ENCODE measurements at regions not wholly inside any gene's neighbourhood (a gene's known extent, or its start where the extent isn't known, plus 50 kb on each side); places are given as distances from the start of the nearest gene placed in this dataset.

- Mint-ChIP-seq H3K9me3 (ENCODE audit: unreplicated experiment) (no peaks in the 10 kb centered on the region), H3K27ac (ENCODE audit: unreplicated experiment) (no peak overlapping the region), H3K27me3 (ENCODE audit: unreplicated experiment) (no peaks in the 10 kb centered on the region), H3K36me3 (ENCODE audit: low read depth, unreplicated experiment) (no peaks in the 10 kb centered on the region), H3K4me1 (ENCODE audit: unreplicated experiment) (no peaks in the 10 kb centered on the region), H3K4me3 (ENCODE audit: unreplicated experiment) (no peak overlapping the region)
- TF ChIP-seq CTCF (IDR thresholded peaks at IDR 0.05; ENCODE audit: unreplicated experiment), result no peak
- no peak for DNase-seq (ENCODE audit: low spot score)
Observed at GRCh38 chr9:135377431-135377830, 102.2 kb upstream of the PPP1R26 start.

GRCh38 chr9:135378751-135379150, 100.8 kb upstream of the PPP1R26 start:
- Mint-ChIP-seq H3K4me3 (ENCODE audit: unreplicated experiment) (no peak overlapping the region), H3K27ac (ENCODE audit: unreplicated experiment) (no peak overlapping the region), H3K4me1 (ENCODE audit: unreplicated experiment) (no peaks in the 10 kb centered on the region), H3K9me3 (ENCODE audit: unreplicated experiment) (no peaks in the 10 kb centered on the region), H3K36me3 (ENCODE audit: low read depth, unreplicated experiment) (no peaks in the 10 kb centered on the region), H3K27me3 (ENCODE audit: unreplicated experiment) (no peaks in the 10 kb centered on the region)
- TF ChIP-seq CTCF (IDR thresholded peaks at IDR 0.05; ENCODE audit: unreplicated experiment), result no peak
- no peak for DNase-seq (ENCODE audit: low spot score)

GRCh38 chr9:135379540-135380267, 99.9 kb upstream of the PPP1R26 start:
- Mint-ChIP-seq H3K27ac (ENCODE audit: unreplicated experiment) (no peak overlapping the region), H3K4me3 (ENCODE audit: unreplicated experiment) (no peak overlapping the region), H3K36me3 (ENCODE audit: low read depth, unreplicated experiment) (no peaks in the 10 kb centered on the region), H3K9me3 (ENCODE audit: unreplicated experiment) (no peaks in the 10 kb centered on the region), H3K4me1 (ENCODE audit: unreplicated experiment) (no peaks in the 10 kb centered on the region), H3K27me3 (ENCODE audit: unreplicated experiment) (peaks cover under 1% of the 10 kb centered on the region)
- no peak for TF ChIP-seq CTCF (IDR thresholded peaks at IDR 0.05; ENCODE audit: unreplicated experiment)
- no peak for DNase-seq (ENCODE audit: low spot score)

GRCh38 chr9:135380311-135380960, 99.1 kb upstream of the PPP1R26 start:
- Mint-ChIP-seq H3K4me3 (ENCODE audit: unreplicated experiment) (no peak overlapping the region), H3K27ac (ENCODE audit: unreplicated experiment) (no peak overlapping the region), H3K36me3 (ENCODE audit: low read depth, unreplicated experiment) (no peaks in the 10 kb centered on the region), H3K27me3 (ENCODE audit: unreplicated experiment) (peaks cover 2% of the 10 kb centered on the region), H3K4me1 (ENCODE audit: unreplicated experiment) (no peaks in the 10 kb centered on the region), H3K9me3 (ENCODE audit: unreplicated experiment) (no peaks in the 10 kb centered on the region)
- TF ChIP-seq CTCF (IDR thresholded peaks at IDR 0.05; ENCODE audit: unreplicated experiment), result no peak
- no peak for DNase-seq (ENCODE audit: low spot score)

- no peaks in the 10 kb centered on the region for H3K9me3 Mint-ChIP-seq (ENCODE audit: unreplicated experiment)
- no peaks in the 10 kb centered on the region for H3K36me3 Mint-ChIP-seq (ENCODE audit: low read depth, unreplicated experiment)
- no peak for DNase-seq (ENCODE audit: low spot score)
- H3K4me3 Mint-ChIP-seq (ENCODE audit: unreplicated experiment), result no peak overlapping the region
- TF ChIP-seq CTCF (IDR thresholded peaks at IDR 0.05; ENCODE audit: unreplicated experiment), result no peak
- H3K4me1 Mint-ChIP-seq (ENCODE audit: unreplicated experiment), result no peaks in the 10 kb centered on the region
- no peak overlapping the region for H3K27ac Mint-ChIP-seq (ENCODE audit: unreplicated experiment)
- peaks cover 2% of the 10 kb centered on the region for H3K27me3 Mint-ChIP-seq (ENCODE audit: unreplicated experiment)
Observed at GRCh38 chr9:135381762-135382310, 97.7 kb upstream of the PPP1R26 start.
